ENCODE measurements at regions not wholly inside any gene's neighbourhood (a gene's known extent, or its start where the extent isn't known, plus 50 kb on each side); places are given as distances from the start of the nearest gene placed in this dataset.
A peak's percentile ranks its signal among the peaks of the same experiment; 100 is the strongest.

DNA sequence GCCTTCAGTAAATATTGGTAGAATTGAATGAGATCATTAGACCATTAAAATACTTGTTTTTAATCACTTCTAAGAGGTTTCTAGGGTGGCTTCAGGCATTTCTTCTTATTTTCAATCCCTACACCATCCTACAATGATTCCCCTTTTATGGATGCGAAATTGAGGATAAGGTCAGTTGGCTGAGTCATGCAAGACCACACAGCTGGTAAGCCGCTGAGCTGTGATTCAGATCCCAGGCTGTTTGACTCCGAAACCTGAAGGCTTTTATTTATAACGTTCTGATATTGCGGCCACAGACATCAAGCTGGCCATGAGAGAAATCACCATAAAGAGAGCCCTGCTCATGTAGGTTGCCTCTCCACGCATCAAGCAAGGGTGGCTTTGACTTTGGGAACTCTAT lies 133.4 kb downstream of the VAPA start:
- H3K4me3 ChIP-seq = no peak overlapping the region
- H3K4me1 ChIP-seq (ENCODE audit: control insufficient read depth in 5 of 5, insufficient read depth in 5 of 5, low read length in 5 of 5) = peaks cover 0 to 25% (median 3%) of the 10 kb centered on the region in 5 donors
- DNase-seq (no peak), ATAC-seq (ENCODE audit: insufficient read depth, low FRiP score) (no peak)
- H3K27me3 ChIP-seq (ENCODE audit: control insufficient read depth in 3 of 3, insufficient read depth in 3 of 3, low read length in 2 of 3) = no peaks in the 10 kb centered on the region
- H3K27ac ChIP-seq (ENCODE audit: low read depth in 1 of 2, low read length in 1 of 2) = no peak overlapping the region
- peaks cover 0 to 9% (median 2%) of the 10 kb centered on the region in 4 donors for H3K9me3 ChIP-seq (ENCODE audit: control insufficient read depth in 4 of 4, insufficient read depth in 3 of 4, low read length in 3 of 4)
- H3K36me3 ChIP-seq (ENCODE audit: control insufficient read depth in 4 of 4, insufficient read depth in 4 of 4, low read length in 4 of 4) = no peaks in the 10 kb centered on the region
- TF ChIP-seq, protein P1, sequence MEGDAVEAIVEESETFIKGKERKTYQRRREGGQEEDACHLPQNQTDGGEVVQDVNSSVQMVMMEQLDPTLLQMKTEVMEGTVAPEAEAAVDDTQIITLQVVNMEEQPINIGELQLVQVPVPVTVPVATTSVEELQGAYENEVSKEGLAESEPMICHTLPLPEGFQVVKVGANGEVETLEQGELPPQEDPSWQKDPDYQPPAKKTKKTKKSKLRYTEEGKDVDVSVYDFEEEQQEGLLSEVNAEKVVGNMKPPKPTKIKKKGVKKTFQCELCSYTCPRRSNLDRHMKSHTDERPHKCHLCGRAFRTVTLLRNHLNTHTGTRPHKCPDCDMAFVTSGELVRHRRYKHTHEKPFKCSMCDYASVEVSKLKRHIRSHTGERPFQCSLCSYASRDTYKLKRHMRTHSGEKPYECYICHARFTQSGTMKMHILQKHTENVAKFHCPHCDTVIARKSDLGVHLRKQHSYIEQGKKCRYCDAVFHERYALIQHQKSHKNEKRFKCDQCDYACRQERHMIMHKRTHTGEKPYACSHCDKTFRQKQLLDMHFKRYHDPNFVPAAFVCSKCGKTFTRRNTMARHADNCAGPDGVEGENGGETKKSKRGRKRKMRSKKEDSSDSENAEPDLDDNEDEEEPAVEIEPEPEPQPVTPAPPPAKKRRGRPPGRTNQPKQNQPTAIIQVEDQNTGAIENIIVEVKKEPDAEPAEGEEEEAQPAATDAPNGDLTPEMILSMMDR (IDR thresholded peaks at IDR 0.05; ENCODE audit: control extremely low read depth, extremely low read depth) = no peak
- no peak overlapping the region for H3K9ac ChIP-seq (ENCODE audit: insufficient read depth in 1 of 2, low read length in 2 of 2)
- WGBS, 2 donors = 89 to 91% methylated on average over 6 of the region's 6 CpGs

DNA sequence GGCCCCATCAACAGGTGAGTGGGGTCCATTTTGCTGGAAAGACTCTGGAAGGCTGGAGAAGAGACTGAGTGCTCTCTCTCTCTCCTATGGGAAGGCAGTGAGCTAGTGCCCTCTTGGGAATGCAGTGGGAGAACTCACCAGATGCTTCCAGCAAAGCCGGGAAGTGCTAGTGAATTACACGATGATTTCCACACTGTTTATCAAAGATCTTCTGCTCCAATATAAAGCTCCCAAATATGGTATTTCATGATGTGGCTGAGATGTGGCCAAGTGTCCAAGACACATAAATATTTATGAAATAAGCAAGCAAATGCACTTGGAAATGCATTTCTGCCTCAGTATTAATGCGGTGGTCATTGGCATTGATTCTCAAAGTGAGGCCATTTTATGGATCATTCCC lies 135.9 kb downstream of the VAPA start:
- H3K4me3 ChIP-seq = no peak overlapping the region
- TF ChIP-seq, protein P1 (IDR thresholded peaks at IDR 0.05; ENCODE audit: control extremely low read depth, extremely low read depth) = no peak
- 69 to 84% methylated on average over 3 of the region's 3 CpGs for WGBS, 2 donors
- no peak overlapping the region for H3K27ac ChIP-seq (ENCODE audit: low read depth in 1 of 2, low read length in 1 of 2)
- no peaks in the 10 kb centered on the region for H3K9me3 ChIP-seq (ENCODE audit: control insufficient read depth in 4 of 4, insufficient read depth in 3 of 4, low read length in 3 of 4)
- H3K27me3 ChIP-seq (ENCODE audit: control insufficient read depth in 3 of 3, insufficient read depth in 3 of 3, low read length in 2 of 3) = no peaks in the 10 kb centered on the region
- no peaks in the 10 kb centered on the region for H3K36me3 ChIP-seq (ENCODE audit: control insufficient read depth in 4 of 4, insufficient read depth in 4 of 4, low read length in 4 of 4)
- DNase-seq (peak; percentile 54 to 89 (median 87)), ATAC-seq (ENCODE audit: insufficient read depth, low FRiP score) (no peak)
- peaks cover 0 to 34% (median 10%) of the 10 kb centered on the region in 5 donors for H3K4me1 ChIP-seq (ENCODE audit: control insufficient read depth in 5 of 5, insufficient read depth in 5 of 5, low read length in 5 of 5)
- no peak overlapping the region for H3K9ac ChIP-seq (ENCODE audit: insufficient read depth in 1 of 2, low read length in 2 of 2)

DNA sequence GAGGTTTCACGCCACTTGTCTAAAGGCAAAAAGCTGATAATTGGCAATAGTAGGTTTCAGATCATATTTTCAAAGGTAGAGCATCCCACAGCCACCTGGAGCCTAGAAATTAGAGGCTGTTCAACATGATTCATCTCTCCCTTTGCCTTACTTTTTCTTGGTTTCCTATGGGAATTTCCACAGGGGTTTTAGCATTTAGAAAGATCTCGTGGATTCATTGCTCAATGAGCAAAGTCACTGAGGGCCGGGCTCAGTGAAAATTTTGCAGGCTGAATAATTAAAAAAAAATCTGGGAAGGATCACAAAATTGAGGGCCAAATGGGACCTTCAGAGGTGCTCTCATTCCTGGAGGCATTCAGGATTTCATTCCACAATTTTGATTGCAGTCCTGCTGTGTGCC lies 137.1 kb downstream of the VAPA start:
- WGBS, 2 donors = 87 to 89% methylated on average over 3 of the region's 3 CpGs
- Histone ChIP-seq H3K4me3 (no peak overlapping the region), H3K27me3 (ENCODE audit: control insufficient read depth in 3 of 3, insufficient read depth in 3 of 3, low read length in 2 of 3) (no peaks in the 10 kb centered on the region), H3K27ac (ENCODE audit: low read depth in 1 of 2, low read length in 1 of 2) (no peak overlapping the region), H3K36me3 (ENCODE audit: control insufficient read depth in 4 of 4, insufficient read depth in 4 of 4, low read length in 4 of 4) (no peaks in the 10 kb centered on the region), H3K9ac (ENCODE audit: insufficient read depth in 1 of 2, low read length in 2 of 2) (no peak overlapping the region), H3K4me1 (ENCODE audit: control insufficient read depth in 5 of 5, insufficient read depth in 5 of 5, low read length in 5 of 5) (peaks cover 0 to 34% (median 12%) of the 10 kb centered on the region in 5 donors), H3K9me3 (ENCODE audit: control insufficient read depth in 4 of 4, insufficient read depth in 3 of 4, low read length in 3 of 4) (no peaks in the 10 kb centered on the region)
- TF ChIP-seq, protein P1 (IDR thresholded peaks at IDR 0.05; ENCODE audit: control extremely low read depth, extremely low read depth) = no peak
- DNase-seq = no peak
- ATAC-seq (ENCODE audit: insufficient read depth, low FRiP score) = no peak
